ENCODE measurements at regions not wholly inside any gene's neighbourhood (a gene's known extent, or its start where the extent isn't known, plus 50 kb on each side); places are given as distances from the start of the nearest gene placed in this dataset.

- BruUV-seq (replicated peaks) = no TSS peak
- H3K4me3 ChIP-seq (replicated peaks in 1 of 2; ENCODE audit: low read depth in 1 of 2, low read length in 2 of 2) = no peak overlapping the region
- RAD21 ChIA-PET (ENCODE audit: low non-redundant PET in 1 of 2, low total read pairs in 2 of 2, uncharacterized antibody in 2 of 2, unreplicated experiment in 2 of 2) = no interaction called here
- H3K4me1 ChIP-seq (ENCODE audit: control insufficient read depth in 1 of 2, insufficient read depth in 2 of 2, low read length in 2 of 2) = peaks cover 0 to 9% of the 10 kb centered on the region in 2 experiments; a peak in 2 of 4 replicates
- no peaks in the 10 kb centered on the region for H3K79me2 ChIP-seq (ENCODE audit: insufficient read depth, low read length)
- intact Hi-C loops (cut with micrococcal nuclease) = no loop called here
- H3K36me3 ChIP-seq (ENCODE audit: control insufficient read depth in 1 of 2, insufficient read depth in 2 of 2, low read length in 2 of 2) = no peaks in the 10 kb centered on the region
- no peak overlapping the region for H3K9ac ChIP-seq (ENCODE audit: low read length)
- POLR2A ChIA-PET = no interaction called here
- H3K9me3 ChIP-seq (ENCODE audit: control insufficient read depth in 1 of 2, insufficient read depth in 1 of 2, low read depth in 1 of 2, low read length in 2 of 2) = peaks cover 0 to 5% of the 10 kb centered on the region in 2 experiments; a peak in 1 of 4 replicates
- DNase-seq (ENCODE audit: low read depth, low spot score) = no peak
- H2AFZ ChIP-seq (ENCODE audit: low read depth, low read length, poor library complexity, severe bottlenecking) = no peak overlapping the region
- H3K27ac ChIP-seq (ENCODE audit: low read depth, low read length) = no peak overlapping the region
- H3K27me3 ChIP-seq (ENCODE audit: insufficient read depth, low read length) = no peaks in the 10 kb centered on the region
- ATAC-seq = no peak
- no peak for TF ChIP-seq POLR2AphosphoS5 (IDR thresholded peaks at IDR 0.05; ENCODE audit: low read depth, low read length)
- no peak for TF ChIP-seq EZH2 (IDR thresholded peaks at IDR 0.05)
- H3K9me2 ChIP-seq (ENCODE audit: insufficient read depth) = no peaks in the 10 kb centered on the region
- H4K20me1 ChIP-seq (ENCODE audit: insufficient read depth) = no peaks in the 10 kb centered on the region
- H3K4me2 ChIP-seq (ENCODE audit: low read length) = no peak overlapping the region
- CTCF ChIA-PET = no interaction called here
Observed at GRCh38 chr7:25922296-25922695, 229.7 kb upstream of the NFE2L3 start.

- Histone ChIP-seq H3K4me1 (ENCODE audit: control insufficient read depth in 1 of 2, insufficient read depth in 2 of 2, low read length in 2 of 2) (peaks cover 0 to 9% of the 10 kb centered on the region in 2 experiments; a peak in 2 of 4 replicates), H4K20me1 (ENCODE audit: insufficient read depth) (no peaks in the 10 kb centered on the region), H3K79me2 (ENCODE audit: insufficient read depth, low read length) (no peaks in the 10 kb centered on the region), H3K9me2 (ENCODE audit: insufficient read depth) (no peaks in the 10 kb centered on the region), H3K4me3 (replicated peaks in 1 of 2; ENCODE audit: low read depth in 1 of 2, low read length in 2 of 2) (no peak overlapping the region), H3K36me3 (ENCODE audit: control insufficient read depth in 1 of 2, insufficient read depth in 2 of 2, low read length in 2 of 2) (no peaks in the 10 kb centered on the region), H2AFZ (ENCODE audit: low read depth, low read length, poor library complexity, severe bottlenecking) (no peak overlapping the region), H3K4me2 (ENCODE audit: low read length) (no peak overlapping the region), H3K9me3 (ENCODE audit: control insufficient read depth in 1 of 2, insufficient read depth in 1 of 2, low read depth in 1 of 2, low read length in 2 of 2) (no peaks in the 10 kb centered on the region; a peak in 1 of 4 replicates), H3K27me3 (ENCODE audit: insufficient read depth, low read length) (no peaks in the 10 kb centered on the region), H3K27ac (ENCODE audit: low read depth, low read length) (no peak overlapping the region), H3K9ac (ENCODE audit: low read length) (no peak overlapping the region)
- BruUV-seq (replicated peaks) = no TSS peak
- POLR2A ChIA-PET = no interaction called here
- ATAC-seq = no peak
- intact Hi-C loops (cut with micrococcal nuclease) = no loop called here
- TF ChIP-seq EGR1 (IDR thresholded peaks at IDR 0.05; ENCODE audit: low read depth) = no peak
- no peak for TF ChIP-seq EZH2phosphoT487 (IDR thresholded peaks at IDR 0.05; ENCODE audit: borderline replicate concordance)
- no peak for TF ChIP-seq JUND (IDR thresholded peaks at IDR 0.05)
- TF ChIP-seq RAD21 (IDR thresholded peaks at IDR 0.05; ENCODE audit: low read depth) = no peak
- TF ChIP-seq SRF (IDR thresholded peaks at IDR 0.05; ENCODE audit: low read depth) = no peak
- no peak for TF ChIP-seq SP1 (IDR thresholded peaks at IDR 0.05; ENCODE audit: low read depth)
- no peak for TF ChIP-seq SIN3A (IDR thresholded peaks at IDR 0.05; ENCODE audit: low read depth)
- TF ChIP-seq, protein P1, sequence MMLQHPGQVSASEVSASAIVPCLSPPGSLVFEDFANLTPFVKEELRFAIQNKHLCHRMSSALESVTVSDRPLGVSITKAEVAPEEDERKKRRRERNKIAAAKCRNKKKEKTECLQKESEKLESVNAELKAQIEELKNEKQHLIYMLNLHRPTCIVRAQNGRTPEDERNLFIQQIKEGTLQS (IDR thresholded peaks at IDR 0.05) = no peak
- no peak for TF ChIP-seq TCF7L2 (IDR thresholded peaks at IDR 0.05; ENCODE audit: borderline replicate concordance, extremely low read depth, insufficient read depth, insufficient read length)
- TF ChIP-seq CEBPB (IDR thresholded peaks at IDR 0.05; ENCODE audit: low read depth) = no peak
- TF ChIP-seq ZNF274 (IDR thresholded peaks at IDR 0.05; ENCODE audit: low read depth, low read length) = no peak
- TF ChIP-seq POLR2A (IDR thresholded peaks at IDR 0.05; ENCODE audit: borderline replicate concordance, extremely low read depth, insufficient read depth, insufficient read length) = no peak
- RAD21 ChIA-PET (ENCODE audit: low non-redundant PET in 1 of 2, low total read pairs in 2 of 2, uncharacterized antibody in 2 of 2, unreplicated experiment in 2 of 2) = no interaction called here
- CTCF ChIA-PET = no interaction called here
- no peak for DNase-seq (ENCODE audit: low read depth, low spot score)
Observed at GRCh38 chr7:25923741-25924460, 228.1 kb upstream of the NFE2L3 start.

All from HCT116 (cell line).